Liver (tissue), 3 donors: ENCODE measurements at regions not wholly inside any gene's neighbourhood (a gene's known extent, or its start where the extent isn't known, plus 50 kb on each side); places are given as distances from the start of the nearest gene placed in this dataset.

Source experiments
- CTCF ChIP-seq: fragments of 150-350 bp; IDR thresholded peaks from 2 replicates; pipeline ENCODE4 v1.5.1; 2017; ENCODE audit warnings: improper control_type of control experiment, low read depth, low read length; ENCODE audit not compliant: missing input control
- HNF4A ChIP-seq, 2 donors: conservative IDR thresholded peaks; 2 replicates each; pipeline ENCODE4 v1.6.1; 2016; ENCODE audit warnings: antibody characterized with exemption in 2 of 2, mild to moderate bottlenecking in 2 of 2
- donor health status: healthy.
- donor health status: healthy.

GRCh38 chr11:29755474-29755873, 261.4 kb downstream of the KCNA4 start:
- TF ChIP-seq CTCF (no peak), HNF4A (conservative IDR thresholded peaks at IDR 0.05) (no peak)
